Adipocyte (in vitro differentiated cells): ENCODE measurements at regions not wholly inside any gene's neighbourhood (a gene's known extent, or its start where the extent isn't known, plus 50 kb on each side); places are given as distances from the start of the nearest gene placed in this dataset.
A peak's percentile ranks its signal among the peaks of the same experiment; 100 is the strongest.

Experiments used
- DNase-seq: peaks from one replicate; pipeline ENCODE4 v3.0.0-alpha.2; 2015; ENCODE audit warnings: low read depth
- H3K27me3 ChIP-seq: replicated peaks from 2 replicates; pipeline ENCODE4 v1.7.0; 2013; ENCODE audit warnings: mild to moderate bottlenecking, low read length, moderate library complexity; ENCODE audit not compliant: control insufficient read depth, insufficient read depth
- H3K36me3 ChIP-seq: 2 replicates; pipeline ENCODE4 v1.7.0; 2013; ENCODE audit warnings: low read length, mild to moderate bottlenecking, moderate library complexity; ENCODE audit not compliant: control insufficient read depth, insufficient read depth, severe bottlenecking
- H3K4me1 ChIP-seq: 2 replicates; pipeline ENCODE4 v1.7.0; 2013; ENCODE audit warnings: mild to moderate bottlenecking, low read length, moderate library complexity; ENCODE audit not compliant: control insufficient read depth, insufficient read depth
- H3K4me3 ChIP-seq: 2 replicates; pipeline ENCODE4 v1.7.0; 2013; ENCODE audit warnings: mild to moderate bottlenecking, low read length, moderate library complexity
- H3K9ac ChIP-seq: 2 replicates; pipeline ENCODE4 v1.7.0; 2013; ENCODE audit warnings: mild to moderate bottlenecking, low read length, moderate library complexity
- H3K9me3 ChIP-seq: 2 replicates; pipeline ENCODE4 v1.7.0; 2013; ENCODE audit warnings: mild to moderate bottlenecking, low read length, moderate library complexity; ENCODE audit not compliant: control insufficient read depth

DNA sequence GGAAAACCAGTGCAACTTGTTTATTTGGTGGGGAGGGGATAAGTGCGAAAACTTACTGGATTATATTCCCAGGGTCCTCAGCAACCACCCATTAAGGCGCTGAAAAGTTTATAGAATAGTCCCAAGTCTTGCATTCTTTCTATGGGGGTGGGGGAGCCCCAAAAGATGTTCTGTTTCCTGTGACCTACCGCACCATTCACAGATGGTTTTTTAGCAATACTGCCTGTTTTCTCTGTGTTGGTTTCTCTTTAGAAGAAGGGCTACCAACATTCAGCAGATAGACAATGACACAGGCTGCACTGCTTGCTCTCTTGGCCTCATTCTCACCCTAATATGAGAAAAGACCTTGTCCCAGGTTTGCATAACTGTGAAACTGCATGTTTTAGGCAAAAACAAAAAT, 86.5 kb downstream of the FAM76B start:
- Histone ChIP-seq H3K9ac (no peak overlapping the region), H3K4me1 (peaks cover 48% of the 10 kb centered on the region), H3K36me3 (no peaks in the 10 kb centered on the region), H3K27me3 (no peaks in the 10 kb centered on the region), H3K9me3 (no peaks in the 10 kb centered on the region), H3K4me3 (no peak overlapping the region)
- no peak for DNase-seq

GRCh38 chr11:95702526-95702925, 87.1 kb downstream of the FAM76B start:
- Histone ChIP-seq H3K9me3 (no peaks in the 10 kb centered on the region), H3K9ac (no peak overlapping the region), H3K27me3 (no peaks in the 10 kb centered on the region), H3K36me3 (no peaks in the 10 kb centered on the region), H3K4me3 (no peak overlapping the region), H3K4me1 (peaks cover 53% of the 10 kb centered on the region)
- peak; percentile 91 for DNase-seq

GRCh38 chr11:95700471-95700817, 89.1 kb downstream of the FAM76B start:
- no peaks in the 10 kb centered on the region for H3K27me3 ChIP-seq
- H3K36me3 ChIP-seq, result no peaks in the 10 kb centered on the region
- peaks cover 56% of the 10 kb centered on the region for H3K4me1 ChIP-seq
- no peak overlapping the region for H3K4me3 ChIP-seq
- no peak overlapping the region for H3K9ac ChIP-seq
- no peaks in the 10 kb centered on the region for H3K9me3 ChIP-seq
- DNase-seq, result no peak

DNA sequence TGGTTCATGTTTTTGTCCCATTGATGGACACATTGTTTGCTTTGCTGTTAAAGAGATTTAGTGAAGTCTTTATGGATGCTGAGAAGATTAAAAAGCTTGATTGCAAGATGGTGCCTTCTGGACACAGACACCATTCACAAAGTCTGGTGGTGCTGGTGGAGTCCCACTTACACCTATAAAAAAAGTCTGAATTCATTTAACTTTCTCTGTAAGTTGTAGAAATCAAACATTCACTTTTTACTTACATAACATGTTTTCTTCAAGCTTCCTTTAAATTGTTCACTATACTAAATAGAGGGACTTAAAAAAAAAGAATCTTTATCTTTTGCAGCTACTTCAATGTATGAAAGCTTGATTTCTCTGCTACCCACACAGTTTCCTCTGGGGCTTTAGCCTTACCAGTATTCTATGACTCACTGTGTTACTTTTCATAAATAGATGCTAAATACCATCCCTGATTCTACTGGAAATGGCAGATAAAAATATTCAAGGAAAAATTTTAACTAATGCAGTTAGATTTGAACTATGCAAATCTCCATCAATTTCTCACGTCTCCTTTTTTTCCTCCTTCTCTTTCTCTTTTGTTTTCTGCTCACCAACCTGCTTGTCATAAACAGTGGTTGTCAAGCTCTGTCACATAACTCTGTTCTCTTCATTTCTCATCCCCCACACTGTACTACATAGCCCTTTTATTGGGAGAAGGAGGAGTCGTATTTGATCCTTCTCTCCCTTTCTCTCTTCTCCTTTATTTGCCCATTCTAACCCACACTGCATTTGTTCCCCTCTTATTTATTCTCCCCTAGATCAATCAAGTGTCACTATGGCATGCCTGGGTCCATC, 89.7 kb downstream of the FAM76B start:
- Histone ChIP-seq H3K9me3 (no peaks in the 10 kb centered on the region), H3K9ac (peak overlapping the region; percentile 73), H3K4me1 (peaks cover 54% of the 10 kb centered on the region), H3K4me3 (peak overlapping the region; percentile 37), H3K36me3 (no peaks in the 10 kb centered on the region), H3K27me3 (no peaks in the 10 kb centered on the region)
- peak; percentile 61 for DNase-seq

GRCh38 chr11:95698676-95699557, 90.7 kb downstream of the FAM76B start:
- H3K4me1 ChIP-seq, result peaks cover 54% of the 10 kb centered on the region
- peak overlapping the region; percentile 37 for H3K4me3 ChIP-seq
- no peak for DNase-seq
- H3K27me3 ChIP-seq, result no peaks in the 10 kb centered on the region
- H3K9me3 ChIP-seq, result no peaks in the 10 kb centered on the region
- H3K36me3 ChIP-seq, result no peaks in the 10 kb centered on the region
- peak overlapping the region; percentile 73 for H3K9ac ChIP-seq

DNA sequence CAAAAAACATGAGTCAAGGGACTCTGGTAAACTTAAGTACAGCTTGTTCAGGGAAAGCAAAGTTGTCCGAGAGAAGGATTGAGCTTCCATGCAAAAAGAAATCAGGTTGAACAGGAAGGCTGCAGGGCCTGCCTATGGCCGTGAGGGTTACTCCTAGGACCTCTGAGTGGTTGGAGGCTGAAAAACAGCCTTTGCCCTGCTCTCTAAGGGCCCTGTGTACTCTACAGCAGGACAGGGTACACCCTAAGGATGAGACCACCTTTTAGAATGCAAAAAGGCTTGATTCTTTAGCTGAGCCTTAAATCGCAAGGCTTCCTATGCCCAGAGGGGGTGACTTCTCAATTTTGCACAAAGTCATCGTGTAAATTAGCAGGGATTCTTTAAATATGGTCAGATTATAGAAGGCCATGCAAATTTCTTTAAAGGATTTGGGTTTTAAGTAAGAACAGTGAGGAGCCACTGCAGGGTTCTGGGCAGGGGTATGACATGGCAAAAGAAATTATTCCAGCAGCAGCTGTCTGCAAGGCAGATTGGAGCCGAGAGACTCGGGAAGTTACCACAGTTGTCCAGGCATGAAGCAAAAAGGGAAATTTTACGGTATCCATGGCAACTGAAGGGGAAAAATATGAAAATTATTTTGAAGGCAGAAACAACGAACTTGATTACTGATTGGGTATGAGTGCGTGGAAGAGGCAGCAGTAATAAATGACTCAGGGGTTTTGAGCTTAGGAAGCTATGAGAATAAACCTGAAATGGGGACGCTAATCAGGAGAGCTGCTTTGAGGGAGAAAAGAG, 91.8 kb downstream of the FAM76B start:
- H3K36me3 ChIP-seq, result no peaks in the 10 kb centered on the region
- no peak for DNase-seq

GRCh38 chr11:95695181-95695580, 94.4 kb downstream of the FAM76B start:
- Histone ChIP-seq H3K27me3 (no peaks in the 10 kb centered on the region), H3K4me1 (peaks cover 45% of the 10 kb centered on the region), H3K9me3 (no peaks in the 10 kb centered on the region), H3K4me3 (no peak overlapping the region), H3K36me3 (no peaks in the 10 kb centered on the region), H3K9ac (no peak overlapping the region)
- no peak for DNase-seq

More for the DNA sequence above, 91.8 kb downstream of the FAM76B start:
- Histone ChIP-seq H3K27me3 (no peaks in the 10 kb centered on the region), H3K9me3 (no peaks in the 10 kb centered on the region), H3K4me1 (peaks cover 46% of the 10 kb centered on the region), H3K4me3 (no peak overlapping the region), H3K9ac (peak overlapping the region; percentile 73)

DNA sequence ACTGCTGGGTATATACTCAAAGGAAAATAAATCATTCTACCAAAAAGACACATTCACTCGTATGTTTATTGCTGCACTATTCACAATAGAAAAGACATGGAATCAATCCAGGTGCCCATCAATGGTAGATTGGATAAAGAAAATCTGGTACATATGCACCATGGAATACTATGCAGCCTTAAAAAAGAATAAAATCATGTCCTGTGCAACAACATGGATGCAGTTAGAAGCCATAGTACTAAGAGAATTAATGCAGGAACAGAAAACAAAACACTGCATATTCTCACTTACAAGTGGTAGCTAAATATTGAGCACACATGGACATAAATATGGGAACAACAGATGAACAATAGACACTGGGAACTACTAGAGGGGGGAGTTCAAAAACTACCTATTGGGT, 96.3 kb downstream of the FAM76B start:
- Histone ChIP-seq H3K36me3 (no peaks in the 10 kb centered on the region), H3K9me3 (no peaks in the 10 kb centered on the region), H3K4me1 (peaks cover 29% of the 10 kb centered on the region), H3K9ac (no peak overlapping the region), H3K27me3 (no peaks in the 10 kb centered on the region), H3K4me3 (no peak overlapping the region)
- DNase-seq, result no peak

GRCh38 chr11:95692526-95693260, 96.9 kb downstream of the FAM76B start:
- H3K4me1 ChIP-seq, result peaks cover 23% of the 10 kb centered on the region
- H3K9ac ChIP-seq, result peak overlapping the region; percentile 66
- no peak overlapping the region for H3K4me3 ChIP-seq
- peak; percentile 69 for DNase-seq
- no peaks in the 10 kb centered on the region for H3K9me3 ChIP-seq
- H3K27me3 ChIP-seq, result no peaks in the 10 kb centered on the region
- H3K36me3 ChIP-seq, result no peaks in the 10 kb centered on the region

- Histone ChIP-seq H3K27me3 (no peaks in the 10 kb centered on the region), H3K4me1 (peaks cover 15% of the 10 kb centered on the region), H3K36me3 (no peaks in the 10 kb centered on the region), H3K9me3 (no peaks in the 10 kb centered on the region), H3K9ac (no peak overlapping the region), H3K4me3 (no peak overlapping the region)
- DNase-seq, result no peak
Measured at GRCh38 chr11:95690100-95690499, 99.5 kb downstream of the FAM76B start.
